ENCODE measurements at regions not wholly inside any gene's neighbourhood (a gene's known extent, or its start where the extent isn't known, plus 50 kb on each side); places are given as distances from the start of the nearest gene placed in this dataset.

DNA sequence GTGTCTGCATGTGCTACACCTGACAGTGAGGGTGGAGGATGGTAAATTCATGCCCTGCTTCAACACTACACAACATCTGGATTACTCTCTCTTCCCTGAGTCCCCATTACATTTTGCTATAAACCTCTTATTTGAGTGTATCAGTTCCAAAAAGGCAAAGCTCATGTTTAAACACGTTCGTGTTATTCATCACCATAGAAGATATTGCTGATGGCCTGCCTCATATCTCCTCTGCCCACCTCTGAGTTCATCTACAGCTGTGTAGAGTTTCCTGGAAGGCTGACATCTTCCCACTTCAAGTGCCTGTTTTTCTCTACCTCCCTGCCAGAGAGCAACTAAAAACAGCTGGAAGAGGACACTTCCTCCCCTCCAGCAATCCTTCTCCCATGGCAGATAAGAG lies 433.2 kb downstream of the ISL1 start:
- ChIA-PET CTCF (ENCODE audit: partially characterized antibody) (no interaction called here), POLR2A (ENCODE audit: partially characterized antibody) (no interaction called here)
- Histone ChIP-seq H3K56ac (replicated peaks; ENCODE audit: insufficient read length, low read depth, low read length) (no peak overlapping the region), H3K23ac (ENCODE audit: insufficient read length) (no peak overlapping the region), H3K23me2 (ENCODE audit: low read depth, low read length) (no peaks in the 10 kb centered on the region), H3K36me3 (ENCODE audit: control insufficient read depth in 2 of 4, insufficient read depth in 4 of 4, low read length in 3 of 4) (no peaks in the 10 kb centered on the region), H3K79me1 (ENCODE audit: low read depth, low read length) (no peaks in the 10 kb centered on the region), H3K4ac (replicated peaks; ENCODE audit: insufficient read length, low read depth, low read length) (no peak overlapping the region), H2BK20ac (ENCODE audit: low read length) (no peak overlapping the region), H4K20me1 (replicated peaks in 1 of 2; ENCODE audit: control insufficient read depth in 1 of 2, insufficient read depth in 2 of 2, low read length in 2 of 2) (no peaks in the 10 kb centered on the region), H2AFZ (ENCODE audit: low read length) (no peak overlapping the region), H3K4me3 (ENCODE audit: extremely low read depth in 1 of 4, insufficient read depth in 2 of 4, low read depth in 3 of 4, low read length in 4 of 4) (no peak overlapping the region), H3K4me2 (ENCODE audit: insufficient read depth in 1 of 2, low read depth in 2 of 2, low read length in 2 of 2) (no peak overlapping the region), H2BK120ac (replicated peaks; ENCODE audit: low read depth, low read length) (no peak overlapping the region), H3K27me3 (replicated peaks in 1 of 4; ENCODE audit: control insufficient read depth in 3 of 4, extremely low read depth in 1 of 4, insufficient read depth in 3 of 4, low read length in 3 of 4) (no peaks in the 10 kb centered on the region), H3K79me2 (ENCODE audit: control insufficient read depth in 1 of 2, insufficient read depth in 2 of 2, low read length in 2 of 2) (no peaks in the 10 kb centered on the region), H3K4me1 (replicated peaks in 1 of 4; ENCODE audit: control insufficient read depth in 3 of 4, insufficient read depth in 4 of 4, low read length in 3 of 4) (peaks cover 0 to 5% (median 1%) of the 10 kb centered on the region in 4 experiments; a peak in 1 of 7 replicates), H3K9me3 (ENCODE audit: insufficient read depth in 2 of 2, low read depth in 1 of 2, low read length in 1 of 2) (no peaks in the 10 kb centered on the region), H3K9ac (replicated peaks in 1 of 4; ENCODE audit: extremely low read depth in 1 of 4, low read depth in 3 of 4, low read length in 3 of 4) (no peak overlapping the region), H3K27ac (ENCODE audit: low read depth, low read length) (no peak overlapping the region), H2BK12ac (ENCODE audit: low read depth, low read length) (no peak overlapping the region), H4K5ac (ENCODE audit: insufficient read length, low read depth, low read length) (no peak overlapping the region), H2BK5ac (ENCODE audit: low read depth, low read length) (no peak overlapping the region), H4K91ac (replicated peaks; ENCODE audit: insufficient read length, low read length) (no peak overlapping the region), H2AK5ac (ENCODE audit: low read depth, low read length) (no peak overlapping the region), H4K8ac (ENCODE audit: extremely low read depth, insufficient read depth, low read length) (no peak overlapping the region), H3K14ac (ENCODE audit: insufficient read length) (no peak overlapping the region), H2BK15ac (ENCODE audit: low read length) (no peak overlapping the region), H3K18ac (ENCODE audit: extremely low read depth, low read length) (no peak overlapping the region)
- no peak for DNase-seq (ENCODE audit: low read depth in 1 of 2, low spot score in 2 of 2)
- FAIRE-seq: no peak
- WGBS, 2 experiments (ENCODE audit: extremely low coverage in 1 of 2, insufficient coverage in 1 of 2, insufficient read length in 1 of 2, insufficient replicate concordance in 2 of 2, low coverage in 1 of 2, low lambda C conversion rate in 2 of 2, missing lambda C conversion rate in 1 of 2): 95% methylated on average over 2 of the region's 2 CpGs; no CpG with 5 or more reads in 1 of the 2 experiments
- TF ChIP-seq SP4 (IDR thresholded peaks at IDR 0.05; ENCODE audit: low read length): no peak
- no peak for TF ChIP-seq SP2 (IDR thresholded peaks at IDR 0.05; ENCODE audit: low read length)
- no peak for TF ChIP-seq SAP30 (IDR thresholded peaks at IDR 0.05; ENCODE audit: insufficient read depth, insufficient replicate concordance, low read length)
- no peak for TF ChIP-seq CBX5 (IDR thresholded peaks at IDR 0.05; ENCODE audit: low read depth, low read length)
- TF ChIP-seq, protein P1, sequence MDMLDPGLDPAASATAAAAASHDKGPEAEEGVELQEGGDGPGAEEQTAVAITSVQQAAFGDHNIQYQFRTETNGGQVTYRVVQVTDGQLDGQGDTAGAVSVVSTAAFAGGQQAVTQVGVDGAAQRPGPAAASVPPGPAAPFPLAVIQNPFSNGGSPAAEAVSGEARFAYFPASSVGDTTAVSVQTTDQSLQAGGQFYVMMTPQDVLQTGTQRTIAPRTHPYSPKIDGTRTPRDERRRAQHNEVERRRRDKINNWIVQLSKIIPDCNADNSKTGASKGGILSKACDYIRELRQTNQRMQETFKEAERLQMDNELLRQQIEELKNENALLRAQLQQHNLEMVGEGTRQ (IDR thresholded peaks at IDR 0.05; ENCODE audit: low read length): no peak
- no peak for TF ChIP-seq JUN (IDR thresholded peaks at IDR 0.05; ENCODE audit: low read depth, low read length)
- TF ChIP-seq BCL11A (IDR thresholded peaks at IDR 0.05; ENCODE audit: low read depth in 2 of 2, low read length in 2 of 2): no peak
- TF ChIP-seq NANOG (IDR thresholded peaks at IDR 0.05; ENCODE audit: insufficient read depth, low read depth, low read length, poor library complexity, severe bottlenecking): no peak
- no peak for TF ChIP-seq YY1 (IDR thresholded peaks at IDR 0.05; ENCODE audit: low read depth, low read length)
- no peak for TF ChIP-seq ZNF274 (IDR thresholded peaks at IDR 0.05; ENCODE audit: borderline replicate concordance, extremely low read depth, low read length)
- no peak for TF ChIP-seq KDM4A (IDR thresholded peaks at IDR 0.05; ENCODE audit: low read depth, low read length, severe bottlenecking)
- no peak for TF ChIP-seq CTBP2 (IDR thresholded peaks at IDR 0.05; ENCODE audit: borderline replicate concordance, insufficient read depth, insufficient read length, low read length)
- TF ChIP-seq SRF (IDR thresholded peaks at IDR 0.05; ENCODE audit: low read depth, low read length): no peak
- TF ChIP-seq GABPA (IDR thresholded peaks at IDR 0.05; ENCODE audit: borderline replicate concordance, insufficient read depth, low read length): no peak
